Caco-2 (cell line): ENCODE measurements at regions not wholly inside any gene's neighbourhood (a gene's known extent, or its start where the extent isn't known, plus 50 kb on each side); places are given as distances from the start of the nearest gene placed in this dataset.

ENCODE experiments used
- BruUV-seq: library from RNA; stranded (reverse); fragments of 400-500 nt; replicated peaks from 2 replicates; lab custom pipeline; 2021; lab: Mats Ljungman, UMichigan
- CTCF ChIA-PET: fragments of 300-600 bp; sonication (Branson Sonifier 250); formaldehyde crosslinking; loops from one replicate; lab custom pipeline; 2022; ENCODE audit warnings: antibody characterized with exemption; lab: Charles Lee
- POLR2A ChIA-PET: fragments of 300-600 bp; sonication (Branson Sonifier 250); formaldehyde crosslinking; loops from one replicate; lab custom pipeline; 2022; ENCODE audit warnings: antibody characterized with exemption; lab: Charles Lee
- DNase-seq, 2 experiments: peaks; one replicate each; pipeline versions ENCODE4 v3.0.0 to v3.0.0-alpha.2; 2020 to 2022
- H3K27me3 ChIP-seq: replicated peaks from 2 replicates; pipeline ENCODE4 v1.6.0; 2011; ENCODE audit warnings: low read length; ENCODE audit not compliant: control insufficient read depth, insufficient read depth
- H3K36me3 ChIP-seq: 2 replicates; pipeline ENCODE4 v1.5.1; 2011; ENCODE audit warnings: low read length; ENCODE audit not compliant: control insufficient read depth, insufficient read depth
- H3K4me1 ChIP-seq: fragments of 250-450 bp; sonication (Bioruptor Pico); 2 replicates; pipeline ENCODE4 v1.5.1; 2020; ENCODE audit warnings: mild to moderate bottlenecking
- H3K4me3 ChIP-seq: 2 replicates; pipeline ENCODE4 v1.5.1; 2011; ENCODE audit warnings: low read depth, mild to moderate bottlenecking, control low read depth, low read length
- H3K9me3 ChIP-seq: fragments of 250-450 bp; sonication (Bioruptor Pico); 2 replicates; pipeline ENCODE4 v1.5.1; 2020; ENCODE audit warnings: mild to moderate bottlenecking, moderate library complexity
- H3K27ac Mint-ChIP-seq: one replicate; pipeline ENCODE4 v1.8.0; 2022; ENCODE audit warnings: mixed read lengths; ENCODE audit not compliant: unreplicated experiment
- H3K27me3 Mint-ChIP-seq: one replicate; pipeline ENCODE4 v1.8.0; 2022; ENCODE audit warnings: mixed read lengths; ENCODE audit not compliant: insufficient read depth, unreplicated experiment
- H3K36me3 Mint-ChIP-seq: one replicate; pipeline ENCODE4 v1.8.0; 2022; ENCODE audit warnings: mild to moderate bottlenecking, mixed read lengths; ENCODE audit not compliant: insufficient read depth, unreplicated experiment
- H3K4me1 Mint-ChIP-seq: one replicate; pipeline ENCODE4 v1.8.0; 2022; ENCODE audit warnings: low read depth, mixed read lengths; ENCODE audit not compliant: unreplicated experiment
- H3K4me3 Mint-ChIP-seq: one replicate; pipeline ENCODE4 v1.8.0; 2022; ENCODE audit warnings: mild to moderate bottlenecking, moderate library complexity, mixed read lengths; ENCODE audit not compliant: unreplicated experiment
- H3K9me3 Mint-ChIP-seq: one replicate; pipeline ENCODE4 v1.8.0; 2022; ENCODE audit warnings: mixed read lengths; ENCODE audit not compliant: unreplicated experiment
- CTCF ChIP-seq, 2 experiments: fragments of 200-600 bp in 1 of 2; IDR thresholded peaks; 1 replicate in 1 of 2; 2 replicates in 1 of 2; pipeline versions ENCODE4 v1.5.1 to v1.8.0; 2011 to 2022; ENCODE audit warnings: antibody characterized with exemption in 1 of 2, control low read depth in 1 of 2, inconsistent platforms in 1 of 2, low read depth in 1 of 2, low read length in 1 of 2, mild to moderate bottlenecking in 1 of 2, moderate library complexity in 1 of 2; ENCODE audit not compliant: insufficient read depth in 1 of 2, severe bottlenecking in 1 of 2, unreplicated experiment in 1 of 2
- intact Hi-C: fragments of 100-400 bp; cut with micrococcal nuclease; formaldehyde crosslinking; loops from one replicate; pipeline ENCODE4 v1.10.0; 2022; ENCODE audit not compliant: unreplicated experiment

- ChIA-PET CTCF (no interaction called here), POLR2A (no interaction called here)
- Mint-ChIP-seq H3K9me3 (no peaks in the 10 kb centered on the region), H3K4me3 (no peak overlapping the region), H3K27me3 (no peaks in the 10 kb centered on the region), H3K36me3 (no peaks in the 10 kb centered on the region), H3K4me1 (peaks cover 10% of the 10 kb centered on the region), H3K27ac (no peak overlapping the region)
- Histone ChIP-seq H3K9me3 (no peaks in the 10 kb centered on the region), H3K4me1 (peaks cover 6% of the 10 kb centered on the region; the same call in 1 of the 2 replicates), H3K4me3 (no peak overlapping the region), H3K36me3 (no peaks in the 10 kb centered on the region), H3K27me3 (no peaks in the 10 kb centered on the region)
- intact Hi-C loops: no loop called here
- BruUV-seq: no TSS peak
- TF ChIP-seq CTCF (IDR thresholded peaks at IDR 0.05; ENCODE audit: insufficient read depth in 1 of 2, low read depth in 1 of 2, low read length in 1 of 2, severe bottlenecking in 1 of 2, unreplicated experiment in 1 of 2): no peak
- DNase-seq: no peak
Measured at GRCh38 chr4:123233136-123233768, 163.3 kb upstream of the SPRY1 start.

DNA sequence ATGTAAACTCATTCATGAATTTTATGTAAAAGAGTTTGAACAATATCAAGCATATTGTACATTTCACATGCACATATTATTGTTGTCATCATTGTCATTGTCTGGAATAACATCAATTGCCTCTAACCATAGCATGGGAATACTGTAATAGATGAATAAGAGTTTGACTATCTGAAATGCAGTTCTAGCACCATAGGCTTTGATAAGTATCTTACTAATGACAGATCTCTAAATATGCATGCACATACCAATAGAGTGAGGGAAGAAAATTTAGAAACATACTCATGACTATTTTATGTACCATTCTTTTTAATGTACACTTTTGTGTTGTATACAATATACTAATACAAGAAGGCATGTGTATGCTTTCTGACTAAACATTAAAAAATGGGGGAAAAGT is 161.6 kb upstream of the SPRY1 start:
- H3K27ac Mint-ChIP-seq: no peak overlapping the region
- no peak for DNase-seq

DNA sequence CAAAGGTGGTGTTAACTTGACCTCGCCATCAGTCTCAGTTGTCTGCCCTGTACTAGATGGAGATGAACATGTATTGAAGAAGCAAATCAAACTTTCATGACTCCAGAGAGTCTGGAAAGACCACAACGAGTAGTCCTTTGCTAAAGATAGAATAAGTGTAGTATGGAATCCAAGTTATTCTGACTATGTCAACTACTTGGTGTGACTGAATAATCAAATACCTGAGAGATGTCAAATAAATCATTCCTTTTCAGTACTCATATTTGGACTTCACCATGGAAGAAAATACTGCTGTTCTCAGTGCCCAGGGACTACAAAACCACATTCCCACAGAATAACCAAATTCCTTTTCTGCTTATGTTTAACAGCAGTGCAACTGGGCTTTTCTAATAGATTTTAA is 161.2 kb upstream of the SPRY1 start:
- BruUV-seq: no TSS peak
- Mint-ChIP-seq H3K36me3 (no peaks in the 10 kb centered on the region), H3K4me1 (peaks cover 10% of the 10 kb centered on the region), H3K27ac (no peak overlapping the region), H3K4me3 (no peak overlapping the region), H3K27me3 (no peaks in the 10 kb centered on the region), H3K9me3 (peaks cover 11% of the 10 kb centered on the region)
- H3K36me3 ChIP-seq: no peaks in the 10 kb centered on the region
- no peaks in the 10 kb centered on the region for H3K9me3 ChIP-seq
- ChIA-PET CTCF (no interaction called here), POLR2A (no interaction called here)
- peaks cover 6% of the 10 kb centered on the region; the same call in 1 of the 2 replicates for H3K4me1 ChIP-seq
- DNase-seq: no peak
- intact Hi-C loops: no loop called here
- no peaks in the 10 kb centered on the region for H3K27me3 ChIP-seq
- no peak overlapping the region for H3K4me3 ChIP-seq
- TF ChIP-seq CTCF (IDR thresholded peaks at IDR 0.05; ENCODE audit: insufficient read depth in 1 of 2, low read depth in 1 of 2, low read length in 1 of 2, severe bottlenecking in 1 of 2, unreplicated experiment in 1 of 2): no peak

More for the DNA sequence above, 161.6 kb upstream of the SPRY1 start:
- H3K36me3 ChIP-seq: no peaks in the 10 kb centered on the region
- H3K4me1 ChIP-seq: peaks cover 6% of the 10 kb centered on the region; the same call in 1 of the 2 replicates
- no peaks in the 10 kb centered on the region for H3K27me3 ChIP-seq
- Mint-ChIP-seq H3K9me3 (peaks cover 11% of the 10 kb centered on the region), H3K36me3 (no peaks in the 10 kb centered on the region), H3K4me3 (no peak overlapping the region), H3K27me3 (no peaks in the 10 kb centered on the region), H3K4me1 (peaks cover 10% of the 10 kb centered on the region)
- no peak for TF ChIP-seq CTCF (IDR thresholded peaks at IDR 0.05; ENCODE audit: insufficient read depth in 1 of 2, low read depth in 1 of 2, low read length in 1 of 2, severe bottlenecking in 1 of 2, unreplicated experiment in 1 of 2)
- intact Hi-C loops: no loop called here
- CTCF ChIA-PET: no interaction called here
- no peaks in the 10 kb centered on the region for H3K9me3 ChIP-seq
- POLR2A ChIA-PET: no interaction called here
- H3K4me3 ChIP-seq: no peak overlapping the region
- BruUV-seq: no TSS peak
